Subcutaneous abdominal adipose tissue (tissue), 5 donors: ENCODE measurements at regions not wholly inside any gene's neighbourhood (a gene's known extent, or its start where the extent isn't known, plus 50 kb on each side); places are given as distances from the start of the nearest gene placed in this dataset.

Experiments used
- H3K27ac ChIP-seq: one replicate; pipeline ENCODE4 v1.7.0; 2013; ENCODE audit warnings: low read depth, mild to moderate bottlenecking, inconsistent platforms, low read length, moderate library complexity
- H3K27me3 ChIP-seq, 5 donors: one replicate each; pipeline ENCODE4 v1.7.0; 2013; ENCODE audit warnings: low read length in 5 of 5, inconsistent platforms in 1 of 5; ENCODE audit not compliant: control insufficient read depth in 5 of 5, insufficient read depth in 4 of 5
- H3K36me3 ChIP-seq, 5 donors: one replicate each; pipeline ENCODE4 v1.7.0; 2013; ENCODE audit warnings: low read length in 5 of 5; ENCODE audit not compliant: control insufficient read depth in 5 of 5, insufficient read depth in 5 of 5
- H3K4me1 ChIP-seq, 5 donors: one replicate each; pipeline ENCODE4 v1.7.0; 2013; ENCODE audit warnings: low read length in 5 of 5, mild to moderate bottlenecking in 3 of 5, moderate library complexity in 1 of 5; ENCODE audit not compliant: control insufficient read depth in 5 of 5, insufficient read depth in 5 of 5
- H3K4me3 ChIP-seq, 5 donors: one replicate each; pipeline ENCODE4 v1.7.0; 2013; ENCODE audit warnings: low read length in 5 of 5, low read depth in 1 of 5
- H3K9ac ChIP-seq, 5 donors: one replicate each; pipeline ENCODE4 v1.7.0; 2013; ENCODE audit warnings: low read length in 5 of 5, mild to moderate bottlenecking in 4 of 5, moderate library complexity in 3 of 5
- H3K9me3 ChIP-seq, 5 donors: one replicate each; pipeline ENCODE4 v1.7.0; 2013; ENCODE audit warnings: low read length in 5 of 5; ENCODE audit not compliant: control insufficient read depth in 5 of 5
- donor health status: healthy.
- donor health status: healthy.
- donor health status: healthy.
- donor health status: healthy.
- donor health status: healthy.

DNA sequence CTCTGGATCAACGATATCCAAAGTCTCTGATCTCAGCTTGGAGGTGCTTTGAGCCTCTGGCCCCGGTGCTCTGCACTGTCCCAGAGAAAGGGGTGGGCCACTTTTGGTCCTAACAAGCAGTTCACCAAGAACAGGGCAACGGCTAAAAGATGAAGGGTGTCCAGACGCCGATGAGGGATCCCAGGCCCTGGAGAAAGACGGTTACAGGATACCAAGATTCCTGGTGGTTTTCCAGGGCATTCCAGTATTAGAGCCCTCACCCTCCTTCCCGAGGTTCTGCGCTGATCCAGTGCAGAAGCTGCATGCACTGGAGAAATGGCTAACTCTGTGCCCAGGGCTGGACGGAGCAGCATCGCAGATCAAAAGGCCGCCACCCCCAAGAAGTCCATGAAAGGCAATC, 149.9 kb upstream of the IRF2BP2 start:
- H3K4me3 ChIP-seq = no peak overlapping the region
- no peak overlapping the region for H3K9ac ChIP-seq
- no peaks in the 10 kb centered on the region for H3K36me3 ChIP-seq
- H3K9me3 ChIP-seq = no peaks in the 10 kb centered on the region
- no peak overlapping the region for H3K27ac ChIP-seq
- no peaks in the 10 kb centered on the region for H3K27me3 ChIP-seq
- peaks cover 0 to 19% (median 14%) of the 10 kb centered on the region in 5 donors for H3K4me1 ChIP-seq

DNA sequence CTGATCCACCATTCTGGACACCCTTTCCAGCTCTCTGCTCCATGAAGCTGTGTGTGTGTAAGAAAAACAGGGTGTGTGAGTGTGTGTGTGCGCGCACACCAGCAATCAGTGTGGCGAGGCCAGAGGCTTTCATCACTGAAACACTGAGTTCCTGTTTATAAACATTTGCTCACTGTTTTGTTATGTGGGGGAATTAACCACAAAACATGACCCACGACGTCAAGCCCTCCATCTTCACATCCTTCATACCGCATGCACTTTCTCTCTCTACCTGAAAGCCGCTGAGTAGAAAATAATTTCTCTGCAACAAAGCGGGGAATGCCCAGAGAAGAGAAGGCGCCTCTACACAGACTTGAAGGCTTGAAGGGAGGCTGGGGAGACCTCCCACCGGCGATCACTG, 148.9 kb upstream of the IRF2BP2 start:
- peaks cover 0 to 16% (median 14%) of the 10 kb centered on the region in 5 donors for H3K4me1 ChIP-seq
- no peak overlapping the region for H3K27ac ChIP-seq
- H3K4me3 ChIP-seq = no peak overlapping the region
- H3K9ac ChIP-seq = no peak overlapping the region
- no peaks in the 10 kb centered on the region for H3K9me3 ChIP-seq
- H3K36me3 ChIP-seq = no peaks in the 10 kb centered on the region
- H3K27me3 ChIP-seq = no peaks in the 10 kb centered on the region

DNA sequence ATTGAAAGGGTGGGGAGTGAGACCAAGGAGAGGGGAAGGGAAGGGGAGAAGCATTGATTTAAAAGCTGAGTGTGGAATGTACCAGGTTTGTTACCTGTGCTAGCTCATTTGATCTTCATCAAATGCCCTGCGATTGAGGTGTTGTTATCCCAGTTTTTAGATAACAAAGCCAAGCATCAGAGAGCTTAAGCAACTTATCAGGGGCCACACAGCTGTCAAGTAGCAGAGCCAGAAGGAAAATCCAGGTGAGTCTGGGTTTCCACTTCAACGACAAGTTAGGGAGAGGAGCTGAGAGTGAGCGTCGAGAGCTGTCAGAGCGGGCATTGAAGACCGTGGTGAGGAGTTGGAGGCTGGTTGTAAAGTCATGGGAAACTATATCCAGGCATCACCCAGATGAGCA, 146.9 kb upstream of the IRF2BP2 start:
- Histone ChIP-seq H3K4me1 (peaks cover 0 to 16% (median 14%) of the 10 kb centered on the region in 5 donors), H3K27me3 (no peaks in the 10 kb centered on the region), H3K27ac (no peak overlapping the region), H3K9me3 (no peaks in the 10 kb centered on the region), H3K36me3 (no peaks in the 10 kb centered on the region), H3K9ac (no peak overlapping the region), H3K4me3 (no peak overlapping the region)

DNA sequence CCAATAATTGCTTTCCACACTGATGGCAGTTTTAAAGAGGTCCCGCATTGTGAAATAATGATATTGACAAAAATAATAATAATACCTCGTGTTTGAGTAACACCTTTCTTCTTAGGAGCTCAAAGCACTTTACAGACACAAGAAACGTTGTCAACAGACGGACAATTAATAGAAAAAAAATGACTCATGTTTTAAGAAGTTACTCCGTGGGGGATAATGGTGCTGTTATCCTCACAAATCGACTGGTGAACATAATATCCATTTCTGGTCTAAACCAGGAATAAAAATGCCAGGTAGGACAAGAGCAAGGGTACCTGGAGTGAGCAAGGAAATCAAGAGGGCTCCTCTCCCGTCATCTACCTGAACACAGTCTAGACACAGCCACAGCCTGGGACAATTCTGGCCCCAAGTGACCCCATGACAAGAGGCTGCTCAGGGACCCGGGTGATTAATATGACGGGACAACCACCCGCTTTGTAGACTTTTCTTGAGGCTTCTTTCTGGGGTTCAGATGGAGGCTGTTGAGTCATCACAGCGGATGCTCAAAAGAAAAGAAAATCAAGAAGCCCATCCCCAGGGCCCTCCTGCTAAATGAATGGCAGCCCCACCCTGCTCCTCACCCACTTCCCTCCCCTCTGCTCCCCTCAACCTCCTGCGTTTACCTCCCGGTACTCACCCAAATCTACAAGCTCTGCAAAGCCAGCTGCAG, 146.2 kb upstream of the IRF2BP2 start:
- no peak overlapping the region for H3K9ac ChIP-seq
- no peaks in the 10 kb centered on the region for H3K9me3 ChIP-seq
- H3K27ac ChIP-seq = no peak overlapping the region

GRCh38 chr1:234755449-234755863, 145.5 kb upstream of the IRF2BP2 start:
- peaks cover 0 to 14% (median 13%) of the 10 kb centered on the region in 5 donors for H3K4me1 ChIP-seq
- H3K9ac ChIP-seq = no peak overlapping the region
- H3K4me3 ChIP-seq = no peak overlapping the region
- no peak overlapping the region for H3K27ac ChIP-seq
- H3K27me3 ChIP-seq = no peaks in the 10 kb centered on the region
- H3K9me3 ChIP-seq = no peaks in the 10 kb centered on the region
- no peaks in the 10 kb centered on the region for H3K36me3 ChIP-seq

More for the DNA sequence above, 146.2 kb upstream of the IRF2BP2 start:
- Histone ChIP-seq H3K27me3 (no peaks in the 10 kb centered on the region), H3K36me3 (no peaks in the 10 kb centered on the region), H3K4me3 (no peak overlapping the region), H3K4me1 (peaks cover 0 to 16% (median 14%) of the 10 kb centered on the region in 5 donors)

- Histone ChIP-seq H3K9me3 (no peaks in the 10 kb centered on the region), H3K27ac (no peak overlapping the region), H3K9ac (no peak overlapping the region), H3K4me3 (no peak overlapping the region), H3K36me3 (no peaks in the 10 kb centered on the region), H3K27me3 (no peaks in the 10 kb centered on the region), H3K4me1 (peaks cover 0 to 10% (median 5%) of the 10 kb centered on the region in 5 donors)
These were observed 144.0 kb upstream of the IRF2BP2 start for GRCh38 chr1:234753979-234754378.

DNA sequence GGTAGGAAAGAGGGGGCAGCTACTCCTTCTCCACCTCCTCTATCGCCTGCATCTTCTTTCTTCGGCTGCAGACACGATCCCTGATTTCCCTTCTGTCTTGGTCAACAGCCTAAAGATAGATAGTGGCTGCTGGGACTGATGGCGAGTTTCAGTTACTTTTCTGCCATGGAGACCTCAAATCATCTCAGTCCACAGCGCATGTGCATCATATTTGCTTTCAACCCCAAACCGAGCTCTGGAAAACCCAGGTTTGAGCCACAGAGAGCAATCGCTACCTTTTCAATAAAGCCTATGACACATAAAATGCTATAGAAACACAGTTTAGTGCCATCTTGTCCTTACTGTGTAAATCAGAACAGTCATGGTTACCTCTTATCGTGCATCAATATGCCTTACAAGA, 142.9 kb upstream of the IRF2BP2 start:
- no peaks in the 10 kb centered on the region for H3K9me3 ChIP-seq
- no peaks in the 10 kb centered on the region for H3K27me3 ChIP-seq
- H3K36me3 ChIP-seq = no peaks in the 10 kb centered on the region
- H3K9ac ChIP-seq = no peak overlapping the region
- no peak overlapping the region for H3K4me3 ChIP-seq
- no peak overlapping the region for H3K27ac ChIP-seq
- H3K4me1 ChIP-seq = peaks cover 0 to 10% (median 5%) of the 10 kb centered on the region in 5 donors

GRCh38 chr1:234751678-234752077, 141.7 kb upstream of the IRF2BP2 start:
- Histone ChIP-seq H3K27ac (no peak overlapping the region), H3K9ac (no peak overlapping the region), H3K27me3 (no peaks in the 10 kb centered on the region), H3K9me3 (no peaks in the 10 kb centered on the region), H3K4me3 (no peak overlapping the region), H3K36me3 (no peaks in the 10 kb centered on the region), H3K4me1 (peaks cover 0 to 10% (median 6%) of the 10 kb centered on the region in 5 donors)

DNA sequence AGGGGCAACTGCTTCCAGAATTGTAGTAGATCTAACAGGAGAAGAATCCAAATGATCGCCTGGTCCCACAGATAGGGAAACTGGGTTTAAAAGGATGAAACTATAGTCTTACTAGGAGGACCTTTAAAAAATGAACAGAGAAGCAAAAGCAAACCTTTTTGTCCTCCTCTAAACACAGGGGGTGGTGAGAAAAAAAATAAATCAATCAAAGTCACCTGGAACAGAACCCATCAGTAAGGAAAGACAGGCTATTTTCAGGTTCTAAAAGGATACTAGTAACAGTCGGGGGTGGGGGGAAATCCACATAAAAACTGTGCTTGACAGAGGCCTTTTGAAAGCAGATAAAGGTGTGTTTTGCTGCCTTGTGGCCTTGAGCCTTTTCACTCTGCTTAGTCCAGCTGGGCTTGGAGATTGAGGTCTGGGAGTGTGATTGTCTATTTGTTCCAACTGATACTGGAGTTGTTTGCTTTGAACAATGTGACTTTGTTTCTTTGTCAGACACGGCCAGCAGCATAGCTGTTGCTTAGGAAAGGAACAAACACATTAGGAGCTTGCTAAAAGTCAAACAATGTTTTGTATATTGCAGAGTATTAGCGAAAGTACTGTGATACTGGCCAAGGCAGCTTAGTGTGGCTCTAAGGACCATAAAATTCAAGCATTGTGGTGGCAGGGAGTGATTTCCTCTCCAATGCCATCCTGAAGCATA, 141.1 kb upstream of the IRF2BP2 start:
- Histone ChIP-seq H3K4me3 (no peak overlapping the region), H3K9me3 (no peaks in the 10 kb centered on the region), H3K36me3 (no peaks in the 10 kb centered on the region), H3K27ac (no peak overlapping the region), H3K27me3 (no peaks in the 10 kb centered on the region), H3K9ac (no peak overlapping the region), H3K4me1 (peaks cover 0 to 10% (median 6%) of the 10 kb centered on the region in 5 donors)

GRCh38 chr1:234748713-234749112, 138.7 kb upstream of the IRF2BP2 start:
- Histone ChIP-seq H3K9ac (no peak overlapping the region), H3K4me1 (peaks cover 0 to 10% (median 5%) of the 10 kb centered on the region in 5 donors), H3K4me3 (no peak overlapping the region), H3K36me3 (no peaks in the 10 kb centered on the region), H3K27me3 (no peaks in the 10 kb centered on the region), H3K27ac (no peak overlapping the region), H3K9me3 (no peaks in the 10 kb centered on the region)
